ENCODE measurements at regions not wholly inside any gene's neighbourhood (a gene's known extent, or its start where the extent isn't known, plus 50 kb on each side); places are given as distances from the start of the nearest gene placed in this dataset.
"Not testable (repeated sequence)": the region's sequence is repeated elsewhere in the genome, so short reads cannot be mapped to it uniquely, and the experiment has no call there.

DNA sequence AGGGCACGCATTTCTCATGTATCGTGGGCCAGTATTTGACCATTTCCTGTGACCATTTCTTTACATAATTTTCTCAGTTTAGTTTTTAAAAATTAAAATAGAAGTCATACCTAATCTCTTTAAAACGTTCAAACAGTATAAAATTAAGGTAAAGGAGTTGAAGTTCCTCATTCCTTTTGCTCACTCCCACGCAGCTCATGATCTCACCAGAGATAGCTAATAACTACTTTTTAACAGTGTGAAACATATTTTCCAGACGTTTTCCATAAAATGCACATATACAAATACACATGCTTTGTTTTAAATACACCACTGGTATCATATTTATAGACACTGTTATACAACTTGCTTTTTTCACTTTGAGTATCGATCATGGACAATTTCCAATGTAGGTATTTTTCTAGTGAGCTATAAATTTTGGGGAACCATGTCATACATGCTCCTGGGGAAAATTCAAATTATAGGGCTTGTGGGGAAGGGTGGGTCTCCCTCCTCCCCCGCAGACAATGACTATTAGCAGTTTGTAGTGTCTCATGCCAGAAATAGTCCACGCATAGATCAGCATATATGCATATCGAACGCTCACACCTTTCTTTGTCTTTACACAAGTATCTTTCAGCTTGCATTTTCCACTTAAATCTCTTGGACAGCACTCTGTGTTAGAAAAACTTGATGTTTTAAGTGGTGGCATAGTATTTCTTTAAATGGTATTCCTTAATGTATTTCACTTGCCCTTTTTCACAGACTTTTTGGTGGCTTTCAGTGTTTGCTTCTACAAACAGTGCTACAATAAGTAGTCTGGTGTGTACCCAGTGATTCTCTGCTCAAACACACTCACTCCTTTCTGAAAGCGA lies 145.5 kb upstream of the ZNF217 start:
- no peak for ATAC-seq

DNA sequence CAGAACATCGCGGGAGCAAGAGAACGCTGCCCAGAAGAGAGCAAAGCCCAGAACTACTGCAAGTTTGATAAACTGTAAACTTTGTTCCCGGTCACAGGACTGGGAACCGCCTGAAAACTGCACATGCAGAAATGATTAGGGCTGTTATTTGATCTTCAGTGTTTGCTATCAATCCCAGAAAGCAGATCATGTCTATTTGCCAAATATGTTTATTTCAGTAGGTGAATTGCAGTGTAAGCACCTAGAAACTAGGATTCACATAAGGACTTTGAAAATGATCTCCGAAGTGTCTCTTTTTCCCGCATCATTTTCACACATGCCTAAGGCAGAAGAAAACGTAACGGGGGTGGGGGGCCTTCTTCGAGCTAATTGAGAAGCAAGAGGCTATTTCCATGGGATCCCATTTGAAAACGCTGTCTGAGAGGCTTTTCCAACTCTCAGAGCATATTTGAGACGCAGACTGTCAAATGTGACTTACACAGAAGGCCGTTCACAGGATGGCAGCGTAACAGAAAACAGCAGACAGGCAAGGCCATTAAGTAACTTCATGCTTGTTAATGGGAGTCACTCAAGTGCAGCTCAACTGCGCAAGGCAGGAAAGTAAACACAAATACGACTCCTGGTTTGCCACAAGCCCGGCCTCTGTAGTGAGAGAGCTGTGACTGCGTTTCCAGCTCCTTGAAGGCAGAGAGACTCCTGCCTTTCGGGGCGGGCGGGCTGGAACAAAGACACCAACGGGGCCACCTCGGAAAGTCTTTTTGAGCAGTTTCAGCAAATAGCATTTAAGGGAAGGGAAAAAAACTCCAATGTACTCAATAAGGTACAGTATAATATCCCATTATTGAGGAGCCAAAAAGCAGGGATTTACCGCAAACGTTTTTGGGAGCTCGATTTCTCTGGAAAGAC lies 144.7 kb upstream of the ZNF217 start:
- ATAC-seq: no peak

DNA sequence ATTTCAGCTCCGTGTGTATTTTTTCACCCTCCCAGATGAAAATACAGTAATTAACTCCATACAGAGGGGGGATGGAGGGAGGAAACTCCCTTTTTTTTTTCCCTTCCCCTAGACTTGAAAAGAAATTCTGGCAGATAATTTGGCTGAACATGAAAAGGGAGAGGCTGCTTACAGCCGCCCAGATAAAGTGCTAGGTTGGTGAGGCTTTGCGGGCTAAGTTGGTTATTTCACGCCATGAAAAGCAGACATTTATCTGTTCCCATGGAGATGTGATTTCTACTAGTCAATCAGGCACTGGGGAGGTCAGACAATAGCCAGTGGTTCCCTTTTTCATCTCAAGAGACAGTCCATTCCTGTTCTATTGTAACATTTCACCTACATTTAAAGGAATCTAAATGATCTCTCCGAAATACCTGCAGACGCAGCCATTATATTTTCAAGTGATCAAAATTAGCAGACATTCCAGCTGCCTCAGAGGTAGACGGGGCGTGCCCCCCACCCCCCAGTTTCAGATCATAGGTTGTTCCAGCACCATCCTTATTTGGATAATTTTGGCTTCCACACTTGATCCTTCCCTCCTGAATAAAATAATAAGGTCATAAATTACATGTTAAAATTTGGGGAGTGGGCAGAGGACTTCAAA lies 143.9 kb upstream of the ZNF217 start:
- ATAC-seq: no peak

DNA sequence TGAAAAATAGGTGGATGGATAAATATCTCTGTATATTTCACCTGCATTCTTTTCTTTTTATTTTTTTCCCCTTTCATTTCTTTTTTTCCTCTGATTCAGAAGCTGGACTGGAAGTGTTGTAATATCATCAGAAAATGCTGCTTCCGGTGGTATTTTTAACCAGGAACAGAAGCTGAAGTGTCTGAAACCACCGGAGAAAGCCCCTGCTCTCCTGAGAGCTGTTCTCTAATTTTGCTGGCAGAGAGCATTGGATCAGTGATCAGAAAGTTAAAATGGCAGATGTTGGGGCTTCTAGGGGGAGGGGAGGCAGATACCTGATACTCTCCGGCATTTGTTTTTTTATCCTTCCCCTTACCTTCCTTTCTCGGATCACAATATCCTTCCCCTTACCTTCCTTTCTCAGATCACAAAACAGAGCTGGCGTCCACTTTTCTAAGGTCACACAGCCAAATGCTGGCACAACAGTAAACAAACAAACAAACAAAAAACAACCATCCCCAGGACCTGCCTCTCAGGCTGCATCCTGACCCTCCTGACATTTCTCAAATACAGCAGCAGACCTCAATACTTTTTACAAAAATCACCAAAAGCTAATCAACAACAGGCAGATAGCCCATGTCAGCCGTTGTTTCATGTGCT lies 143.2 kb upstream of the ZNF217 start:
- no peak for ATAC-seq

- ATAC-seq: no peak
These were observed 142.6 kb upstream of the ZNF217 start for GRCh38 chr20:53736122-53736756.

DNA sequence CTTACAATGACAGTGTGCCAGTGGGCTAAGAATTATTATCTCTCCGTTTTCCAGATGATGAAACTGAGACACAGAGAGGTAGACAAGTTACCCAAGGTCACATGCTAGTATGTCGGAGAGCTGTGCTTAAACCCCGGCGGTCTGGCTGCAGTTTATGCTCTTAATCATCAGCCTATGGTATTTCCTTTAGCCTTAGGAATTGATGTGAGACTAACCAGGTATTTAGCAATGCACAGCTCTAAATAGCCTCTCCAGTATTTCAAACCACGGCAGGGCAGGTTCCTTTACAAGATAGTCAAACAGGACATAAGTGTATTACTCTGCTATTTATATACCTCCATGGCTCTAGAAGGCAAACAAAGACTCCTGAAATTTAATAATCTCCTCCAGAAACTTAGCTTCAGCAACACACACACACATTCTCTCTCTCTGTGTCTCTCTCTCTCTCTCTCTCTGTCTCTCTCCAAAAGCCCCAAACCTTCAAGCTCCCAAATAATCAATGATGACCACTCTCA lies 142.0 kb upstream of the ZNF217 start:
- ATAC-seq: no peak

- no peak for ATAC-seq
These were observed 140.5 kb upstream of the ZNF217 start for GRCh38 chr20:53734006-53734688.

DNA sequence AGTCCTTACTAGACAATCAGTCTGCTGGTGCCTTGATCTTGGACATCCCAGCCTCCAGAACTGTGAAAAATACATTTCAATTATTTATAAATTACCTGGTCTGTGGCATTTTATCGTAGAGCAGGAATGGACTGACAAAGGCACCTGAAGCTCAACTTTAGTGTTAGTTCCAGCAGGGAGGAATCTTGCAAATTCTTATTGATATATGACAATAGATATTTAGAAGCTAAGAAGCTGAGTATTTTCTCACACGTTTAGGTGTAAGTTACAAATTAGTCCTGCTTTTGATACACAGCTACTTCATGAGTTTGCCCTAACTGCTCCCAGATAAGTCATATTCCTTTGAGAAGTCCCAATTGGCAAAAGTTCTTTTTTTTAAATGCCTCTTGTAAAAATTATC lies 138.0 kb upstream of the ZNF217 start:
- ATAC-seq: no peak

DNA sequence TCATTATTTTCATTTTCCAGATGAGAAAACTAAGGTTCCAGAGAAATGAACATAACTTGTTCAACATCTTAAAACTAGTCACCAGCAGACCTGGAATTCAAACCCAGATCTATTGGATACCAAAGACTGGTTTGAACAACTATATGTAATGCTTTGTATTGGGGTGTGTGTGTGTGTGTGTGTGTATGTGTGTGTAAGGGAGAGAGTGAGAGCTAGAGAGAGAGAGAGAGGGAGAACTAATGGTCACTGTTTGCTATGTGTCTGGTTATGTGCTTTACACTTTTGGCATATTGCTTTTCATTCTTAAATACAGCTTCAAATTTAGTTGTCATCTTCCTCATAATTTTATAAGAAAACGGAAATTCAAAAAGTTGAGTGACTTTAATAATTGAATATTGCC lies 134.7 kb upstream of the ZNF217 start:
- ATAC-seq: no peak

DNA sequence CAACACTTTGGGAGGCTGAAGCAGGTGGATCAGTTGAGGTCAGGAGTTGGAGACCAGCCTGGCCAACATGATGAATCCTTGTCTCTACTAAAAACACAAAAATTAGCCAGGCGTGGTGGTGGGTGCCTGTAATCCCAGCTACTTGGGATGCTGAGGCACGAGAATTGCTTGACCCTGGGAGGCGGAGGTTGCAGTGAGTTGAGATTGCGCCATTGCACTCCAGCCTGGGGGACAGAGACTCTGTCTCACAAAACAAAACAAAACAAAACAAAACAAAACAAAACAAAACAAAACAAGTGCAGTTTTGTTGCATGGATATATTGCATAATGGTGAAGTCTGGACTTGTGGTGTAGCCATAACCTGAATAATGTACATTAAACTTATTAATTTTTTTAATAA lies 133.6 kb upstream of the ZNF217 start:
- not testable (repeated sequence) for ATAC-seq

DNA sequence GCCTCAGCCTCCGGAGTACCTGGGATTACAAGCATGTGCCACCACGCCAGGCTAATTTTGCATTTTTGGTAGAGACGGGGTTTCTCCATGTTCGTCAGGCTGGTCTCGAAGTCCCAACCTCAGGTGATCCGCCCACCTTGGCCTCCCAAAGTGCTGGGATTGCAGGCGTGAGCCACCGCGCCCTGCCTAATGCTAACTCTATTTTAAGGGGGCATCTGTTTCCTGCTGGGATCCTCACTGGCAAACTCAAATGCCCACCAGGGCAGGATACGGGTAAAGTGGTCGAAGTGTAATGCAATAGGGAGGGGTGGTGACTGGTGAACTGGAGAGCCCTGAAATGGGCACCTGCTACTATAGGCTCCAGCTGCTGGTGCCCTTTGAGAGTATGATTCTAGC lies 131.9 kb upstream of the ZNF217 start:
- no peak for ATAC-seq

DNA sequence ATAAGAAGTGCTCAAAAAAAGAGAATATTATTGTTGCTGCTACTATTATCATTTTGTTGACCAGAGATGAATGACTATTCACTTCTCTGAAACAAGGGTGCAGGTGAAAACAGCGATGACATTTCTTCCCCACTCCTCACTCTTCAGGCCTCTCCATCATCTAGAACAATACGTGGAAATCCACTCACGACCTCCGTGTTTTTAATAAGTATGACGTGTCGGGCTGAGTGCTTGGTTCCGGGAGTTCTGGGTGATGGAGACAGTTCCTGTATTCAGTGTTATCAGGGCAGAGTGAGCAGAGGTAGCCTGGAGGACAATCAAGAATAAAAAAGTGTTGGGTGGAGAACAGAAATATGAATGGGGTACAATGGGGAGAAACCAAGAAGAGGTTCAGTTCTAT lies 130.0 kb upstream of the ZNF217 start:
- ATAC-seq: no peak

GRCh38 chr20:53723045-53723444 lies 129.4 kb upstream of the ZNF217 start:
- no peak for ATAC-seq

- ATAC-seq: no peak
These were observed 128.9 kb upstream of the ZNF217 start for GRCh38 chr20:53722515-53723036.

- ATAC-seq: not testable (repeated sequence)
These were observed 127.9 kb upstream of the ZNF217 start for GRCh38 chr20:53721445-53721963.

DNA sequence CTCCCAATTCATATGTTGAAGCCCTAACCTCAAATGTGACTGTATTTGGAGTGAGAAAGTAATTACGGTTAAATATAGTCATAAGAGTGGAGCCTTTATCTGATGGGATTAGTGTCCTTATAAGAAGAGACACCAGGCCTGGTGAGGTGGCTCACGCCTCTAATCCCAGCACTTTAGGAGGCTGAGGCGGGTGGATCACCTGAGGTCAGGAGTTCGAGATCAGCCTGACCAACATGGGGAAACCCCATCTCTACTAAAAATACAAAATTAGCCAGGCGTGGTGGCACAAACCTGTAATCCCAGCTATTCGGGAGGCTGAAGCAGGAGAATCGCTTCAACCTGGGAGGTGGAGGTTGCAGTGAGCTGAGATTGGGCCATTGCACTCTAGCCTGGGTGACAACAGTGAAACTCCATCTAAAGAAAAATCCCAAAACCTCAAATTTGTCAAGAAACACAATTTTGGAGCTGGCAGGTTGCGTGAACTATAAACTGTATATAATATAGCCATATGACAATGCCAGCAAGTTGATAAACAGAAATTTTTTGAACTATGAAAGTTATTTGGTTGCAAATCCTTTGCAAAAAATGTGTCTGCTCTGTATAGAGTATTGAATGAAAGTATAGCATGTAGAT lies 125.6 kb upstream of the ZNF217 start:
- not testable (repeated sequence) for ATAC-seq

- no peak for ATAC-seq
These were observed 124.7 kb upstream of the ZNF217 start for GRCh38 chr20:53718142-53719021.

GRCh38 chr20:53716395-53716794 lies 122.8 kb upstream of the ZNF217 start:
- ATAC-seq: no peak

DNA sequence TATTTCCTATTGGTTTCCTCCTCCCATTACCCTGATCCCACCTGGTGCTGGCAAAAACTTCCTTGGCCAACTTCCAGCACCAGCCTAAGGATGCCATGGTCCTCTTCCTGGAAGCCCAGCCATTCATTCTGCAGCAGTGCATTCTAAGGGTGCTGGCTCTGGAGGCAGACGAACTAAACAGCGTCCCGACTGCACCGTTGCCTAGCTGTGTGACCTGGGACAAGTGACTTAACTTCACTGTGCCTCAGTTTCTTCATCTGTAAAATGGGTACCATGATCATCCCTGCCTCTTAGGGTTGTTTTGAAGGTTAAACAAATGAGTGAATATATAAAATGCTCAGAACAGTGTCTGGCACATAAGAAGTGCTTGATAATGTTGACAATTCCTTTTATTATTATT lies 120.9 kb upstream of the ZNF217 start:
- ATAC-seq: no peak

Data from activated CD4-positive, CD25-positive, alpha-beta regulatory T cell treated with anti-CD3 and anti-CD28 coated beads, Interleukin-2, amount 50 U/mL, for 24 hours (primary cell).